22Rv1 (cell line): ENCODE measurements at regions not wholly inside any gene's neighbourhood (a gene's known extent, or its start where the extent isn't known, plus 50 kb on each side); places are given as distances from the start of the nearest gene placed in this dataset.

ENCODE experiments used
- CTCF ChIP-seq: fragments of 450-650 bp; IDR thresholded peaks from 2 replicates; pipeline ENCODE4 v1.5.1; 2017; ENCODE audit warnings: mild to moderate bottlenecking
- ZFX ChIP-seq: fragments of 450-650 bp; IDR thresholded peaks from 2 replicates; pipeline ENCODE4 v1.6.1; 2017; ENCODE audit warnings: antibody characterized with exemption, borderline replicate concordance

- TF ChIP-seq CTCF (no peak), ZFX (no peak)
Observed at GRCh38 chr4:38529189-38530115, 134.5 kb upstream of the KLF3 start.
